Mesendoderm (in vitro differentiated cells): ENCODE measurements at regions not wholly inside any gene's neighbourhood (a gene's known extent, or its start where the extent isn't known, plus 50 kb on each side); places are given as distances from the start of the nearest gene placed in this dataset.
A peak's percentile ranks its signal among the peaks of the same experiment; 100 is the strongest.
"Not testable (repeated sequence)": the region's sequence is repeated elsewhere in the genome, so short reads cannot be mapped to it uniquely, and the experiment has no call there.

Experiments
- DNase-seq: peaks from one replicate; pipeline ENCODE4 v3.0.0; 2013
- H2AK5ac ChIP-seq: 2 replicates; pipeline ENCODE4 v1.6.1; 2013; ENCODE audit warnings: low read length, inconsistent platforms
- H2BK120ac ChIP-seq: 2 replicates; pipeline ENCODE4 v1.6.1; 2013; ENCODE audit warnings: low read depth, mild to moderate bottlenecking, low read length, moderate library complexity, mixed read lengths
- H2BK15ac ChIP-seq: replicated peaks from 2 replicates; pipeline ENCODE4 v1.6.1; 2013; ENCODE audit warnings: low read depth, mild to moderate bottlenecking, moderate library complexity
- H2BK5ac ChIP-seq: 2 replicates; pipeline ENCODE4 v1.6.1; 2013; ENCODE audit warnings: low read length, inconsistent platforms
- H3K18ac ChIP-seq: 2 replicates; pipeline ENCODE4 v1.6.1; 2013; ENCODE audit warnings: mild to moderate bottlenecking, low read length, mixed read lengths
- H3K23ac ChIP-seq: one replicate; pipeline ENCODE4 v1.6.1; 2013; ENCODE audit warnings: low read length
- H3K27ac ChIP-seq: 2 replicates; pipeline ENCODE4 v1.5.1; 2013; ENCODE audit warnings: low read depth, mild to moderate bottlenecking, inconsistent platforms, low read length, moderate library complexity
- H3K27me3 ChIP-seq: 2 replicates; pipeline ENCODE4 v1.6.1; 2013; ENCODE audit warnings: low read length, control low read depth, mild to moderate bottlenecking, inconsistent platforms; ENCODE audit not compliant: insufficient read depth, poor library complexity
- H3K36me3 ChIP-seq: 2 replicates; pipeline ENCODE4 v1.6.1; 2013; ENCODE audit warnings: low read length, inconsistent platforms; ENCODE audit not compliant: control insufficient read depth, insufficient read depth
- H3K4ac ChIP-seq: one replicate; pipeline ENCODE4 v1.6.1; 2013; ENCODE audit warnings: low read depth, mild to moderate bottlenecking, low read length, moderate library complexity
- H3K4me1 ChIP-seq: 2 replicates; pipeline ENCODE4 v1.6.1; 2013; ENCODE audit warnings: low read depth, low read length, inconsistent platforms; ENCODE audit not compliant: control insufficient read depth
- H3K4me2 ChIP-seq: 2 replicates; pipeline ENCODE4 v1.6.1; 2013; ENCODE audit warnings: low read length
- H3K4me3 ChIP-seq: 2 replicates; pipeline ENCODE4 v1.5.1; 2013; ENCODE audit warnings: mild to moderate bottlenecking, low read length
- H3K56ac ChIP-seq: one replicate; pipeline ENCODE4 v1.6.1; 2013; ENCODE audit warnings: low read length
- H3K79me1 ChIP-seq: 2 replicates; pipeline ENCODE4 v1.6.1; 2013; ENCODE audit warnings: low read length, inconsistent platforms
- H3K79me2 ChIP-seq: 2 replicates; pipeline ENCODE4 v1.6.1; 2013; ENCODE audit warnings: mild to moderate bottlenecking, low read length; ENCODE audit not compliant: control insufficient read depth, insufficient read depth
- H3K9ac ChIP-seq: 2 replicates; pipeline ENCODE4 v1.6.1; 2013; ENCODE audit warnings: low read length, inconsistent platforms
- H4K5ac ChIP-seq: one replicate; pipeline ENCODE4 v1.6.1; 2013; ENCODE audit warnings: low read length
- H4K8ac ChIP-seq: one replicate; pipeline ENCODE4 v1.6.1; 2013; ENCODE audit warnings: low read depth, mild to moderate bottlenecking, control low read depth, low read length, moderate library complexity
- WGBS: extraction: QIAGEN DNeasy Blood & Tissue Kit; methylation state at CpG from one replicate; pipeline ENCODE4 v1.1.7; 2013; ENCODE audit warnings: low lambda C conversion rate, missing lambda C conversion rate; ENCODE audit not compliant: insufficient coverage; ENCODE audit errors: extremely low coverage; 5-methylcytosine and 5-hydroxymethylcytosine counted together

GRCh38 chr1:219863816-219864215 is 64.5 kb downstream of the SLC30A10 start:
- not testable (repeated sequence) for H3K79me2 ChIP-seq, H2BK5ac ChIP-seq, H3K4ac ChIP-seq, H3K18ac ChIP-seq, H2AK5ac ChIP-seq, H3K27ac ChIP-seq, H2BK120ac ChIP-seq, H4K5ac ChIP-seq, H3K56ac ChIP-seq, H3K27me3 ChIP-seq, H3K79me1 ChIP-seq, H3K4me3 ChIP-seq, H3K36me3 ChIP-seq, H3K4me1 ChIP-seq, H3K9ac ChIP-seq, H3K23ac ChIP-seq, DNase-seq, H3K4me2 ChIP-seq, H4K8ac ChIP-seq, H2BK15ac ChIP-seq
- WGBS: no CpG with 5 or more reads among the region's 16 CpGs

DNA sequence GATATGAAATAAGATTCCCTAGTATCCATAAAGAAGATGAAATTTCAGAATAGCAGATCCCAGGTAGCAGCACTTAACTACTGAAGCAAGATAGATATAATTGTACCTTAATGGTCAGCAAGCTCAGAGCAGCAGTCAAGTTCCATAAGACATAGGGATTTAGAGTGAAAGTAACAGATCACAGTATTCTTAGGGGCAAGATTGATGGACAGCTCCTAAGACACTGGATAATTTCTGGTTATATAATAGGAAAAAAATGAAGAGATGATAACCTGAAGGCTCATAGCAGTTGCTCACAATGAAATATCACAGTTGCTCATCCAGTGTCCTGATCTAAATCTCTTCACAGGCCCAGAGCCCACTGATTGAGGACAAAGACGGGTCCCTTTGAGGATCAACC is 66.0 kb downstream of the SLC30A10 start:
- Histone ChIP-seq H2BK5ac (no peak overlapping the region), H3K9ac (no peak overlapping the region), H3K79me1 (no peaks in the 10 kb centered on the region), H3K36me3 (no peaks in the 10 kb centered on the region), H3K4me1 (no peaks in the 10 kb centered on the region), H2BK120ac (no peak overlapping the region), H4K8ac (no peak overlapping the region), H4K5ac (no peak overlapping the region), H2AK5ac (no peak overlapping the region), H3K4ac (no peak overlapping the region), H3K23ac (no peak overlapping the region), H3K4me3 (no peak overlapping the region), H3K79me2 (no peaks in the 10 kb centered on the region), H3K18ac (no peak overlapping the region), H3K27me3 (no peaks in the 10 kb centered on the region), H3K4me2 (no peak overlapping the region), H3K56ac (no peak overlapping the region), H2BK15ac (no peak overlapping the region), H3K27ac (no peak overlapping the region)
- WGBS: no CpG with 5 or more reads among the region's 1 CpG
- DNase-seq: no peak

DNA sequence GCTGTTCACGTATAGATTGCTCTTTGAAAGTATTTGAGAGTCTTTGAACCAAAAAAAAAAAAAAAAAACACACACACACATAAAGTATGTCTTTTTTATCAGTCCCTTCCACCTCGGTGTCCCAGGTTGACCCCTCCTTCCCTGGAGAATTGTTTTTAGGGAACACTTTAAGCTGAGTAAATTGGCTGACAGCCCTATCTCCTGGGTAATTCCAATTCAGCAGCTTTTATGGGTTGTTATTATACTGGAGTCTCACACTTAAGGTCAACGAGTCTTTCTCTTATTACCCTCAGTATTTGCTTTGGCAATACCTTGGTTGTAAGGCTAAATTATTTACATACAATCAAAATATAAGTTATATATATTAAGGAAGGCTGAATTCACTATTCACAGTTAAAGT is 69.4 kb downstream of the SLC30A10 start:
- no CpG with 5 or more reads among the region's 3 CpGs for WGBS
- DNase-seq: no peak
- Histone ChIP-seq H3K23ac (no peak overlapping the region), H3K4me2 (no peak overlapping the region), H3K9ac (no peak overlapping the region), H2AK5ac (no peak overlapping the region), H3K27ac (no peak overlapping the region), H3K18ac (no peak overlapping the region), H3K79me1 (no peaks in the 10 kb centered on the region), H3K4ac (no peak overlapping the region), H3K27me3 (no peaks in the 10 kb centered on the region), H4K5ac (no peak overlapping the region), H2BK5ac (no peak overlapping the region), H2BK15ac (no peak overlapping the region), H2BK120ac (no peak overlapping the region), H3K79me2 (no peaks in the 10 kb centered on the region), H3K56ac (no peak overlapping the region), H3K36me3 (no peaks in the 10 kb centered on the region), H3K4me1 (no peaks in the 10 kb centered on the region), H3K4me3 (no peak overlapping the region), H4K8ac (no peak overlapping the region)

- Histone ChIP-seq H3K79me1 (no peaks in the 10 kb centered on the region), H3K4ac (no peak overlapping the region), H3K4me3 (no peak overlapping the region), H3K27ac (no peak overlapping the region), H3K79me2 (no peaks in the 10 kb centered on the region), H4K5ac (no peak overlapping the region), H3K18ac (no peak overlapping the region), H2BK120ac (no peak overlapping the region), H3K9ac (no peak overlapping the region), H4K8ac (no peak overlapping the region), H2BK5ac (no peak overlapping the region), H3K56ac (no peak overlapping the region), H3K36me3 (no peaks in the 10 kb centered on the region), H2BK15ac (no peak overlapping the region), H3K4me1 (no peaks in the 10 kb centered on the region), H3K23ac (no peak overlapping the region), H2AK5ac (no peak overlapping the region), H3K27me3 (no peaks in the 10 kb centered on the region), H3K4me2 (no peak overlapping the region)
- DNase-seq: no peak
- no CpG with 5 or more reads among the region's 4 CpGs for WGBS
Measured at GRCh38 chr1:219847215-219847855, 81.0 kb downstream of the SLC30A10 start.

GRCh38 chr1:219839595-219839994 is 88.8 kb downstream of the SLC30A10 start:
- H3K79me2 ChIP-seq, H3K36me3 ChIP-seq, H4K8ac ChIP-seq, H2BK120ac ChIP-seq, H3K4me2 ChIP-seq, H2BK15ac ChIP-seq, H2BK5ac ChIP-seq, H3K27me3 ChIP-seq, H3K23ac ChIP-seq, H3K27ac ChIP-seq, H3K4me3 ChIP-seq, H3K18ac ChIP-seq, H4K5ac ChIP-seq, H3K4me1 ChIP-seq, H3K79me1 ChIP-seq, H2AK5ac ChIP-seq, H3K4ac ChIP-seq: not testable (repeated sequence)
- DNase-seq: peak; percentile 74
- no CpG with 5 or more reads among the region's 15 CpGs for WGBS
- Histone ChIP-seq H3K56ac (peak overlapping the region; percentile 74), H3K9ac (peak overlapping the region; percentile 29)

GRCh38 chr1:219837994-219838294 is 90.4 kb downstream of the SLC30A10 start:
- Histone ChIP-seq H3K27ac (no peak overlapping the region), H3K9ac (no peak overlapping the region), H3K4me3 (no peak overlapping the region), H2BK120ac (no peak overlapping the region), H3K79me1 (no peaks in the 10 kb centered on the region), H3K4ac (no peak overlapping the region), H3K36me3 (no peaks in the 10 kb centered on the region), H2BK5ac (no peak overlapping the region), H3K23ac (no peak overlapping the region), H4K8ac (no peak overlapping the region), H3K27me3 (no peaks in the 10 kb centered on the region), H2BK15ac (no peak overlapping the region), H3K79me2 (no peaks in the 10 kb centered on the region), H3K4me2 (no peak overlapping the region), H3K56ac (no peak overlapping the region), H2AK5ac (no peak overlapping the region), H4K5ac (no peak overlapping the region), H3K4me1 (no peaks in the 10 kb centered on the region), H3K18ac (no peak overlapping the region)
- WGBS: no CpG with 5 or more reads among the region's 2 CpGs
- DNase-seq: no peak
